GM12872 (cell line): ENCODE measurements at regions not wholly inside any gene's neighbourhood (a gene's known extent, or its start where the extent isn't known, plus 50 kb on each side); places are given as distances from the start of the nearest gene placed in this dataset.

Experiments used
- TF ChIP-seq, protein P1 (sequence below): IDR thresholded peaks from 3 replicates; pipeline ENCODE4 v1.5.1; 2011; ENCODE audit warnings: low read depth, mild to moderate bottlenecking, low read length, moderate library complexity; ENCODE audit not compliant: insufficient read depth

DNA sequence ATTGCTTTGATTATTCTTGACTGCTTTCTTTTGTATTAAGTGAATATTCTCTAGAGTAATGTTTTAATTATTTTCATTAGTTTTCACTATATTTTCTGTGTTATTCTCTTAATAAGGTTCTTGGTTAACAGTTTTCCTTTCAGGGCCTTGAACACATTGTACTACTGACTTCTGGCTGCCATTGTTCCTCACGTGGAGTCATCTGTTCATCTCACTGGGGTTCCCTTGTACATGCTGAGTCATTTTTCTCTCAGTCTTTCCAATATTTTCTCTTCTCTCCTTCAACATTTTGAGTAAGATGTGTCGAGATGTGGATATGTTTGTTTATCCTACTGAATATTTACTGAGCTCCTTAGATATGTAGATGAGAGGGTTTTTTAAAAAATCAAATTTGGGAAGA is 400.7 kb downstream of the TCERG1L start:
- TF ChIP-seq, protein P1, sequence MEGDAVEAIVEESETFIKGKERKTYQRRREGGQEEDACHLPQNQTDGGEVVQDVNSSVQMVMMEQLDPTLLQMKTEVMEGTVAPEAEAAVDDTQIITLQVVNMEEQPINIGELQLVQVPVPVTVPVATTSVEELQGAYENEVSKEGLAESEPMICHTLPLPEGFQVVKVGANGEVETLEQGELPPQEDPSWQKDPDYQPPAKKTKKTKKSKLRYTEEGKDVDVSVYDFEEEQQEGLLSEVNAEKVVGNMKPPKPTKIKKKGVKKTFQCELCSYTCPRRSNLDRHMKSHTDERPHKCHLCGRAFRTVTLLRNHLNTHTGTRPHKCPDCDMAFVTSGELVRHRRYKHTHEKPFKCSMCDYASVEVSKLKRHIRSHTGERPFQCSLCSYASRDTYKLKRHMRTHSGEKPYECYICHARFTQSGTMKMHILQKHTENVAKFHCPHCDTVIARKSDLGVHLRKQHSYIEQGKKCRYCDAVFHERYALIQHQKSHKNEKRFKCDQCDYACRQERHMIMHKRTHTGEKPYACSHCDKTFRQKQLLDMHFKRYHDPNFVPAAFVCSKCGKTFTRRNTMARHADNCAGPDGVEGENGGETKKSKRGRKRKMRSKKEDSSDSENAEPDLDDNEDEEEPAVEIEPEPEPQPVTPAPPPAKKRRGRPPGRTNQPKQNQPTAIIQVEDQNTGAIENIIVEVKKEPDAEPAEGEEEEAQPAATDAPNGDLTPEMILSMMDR, result no peak

DNA sequence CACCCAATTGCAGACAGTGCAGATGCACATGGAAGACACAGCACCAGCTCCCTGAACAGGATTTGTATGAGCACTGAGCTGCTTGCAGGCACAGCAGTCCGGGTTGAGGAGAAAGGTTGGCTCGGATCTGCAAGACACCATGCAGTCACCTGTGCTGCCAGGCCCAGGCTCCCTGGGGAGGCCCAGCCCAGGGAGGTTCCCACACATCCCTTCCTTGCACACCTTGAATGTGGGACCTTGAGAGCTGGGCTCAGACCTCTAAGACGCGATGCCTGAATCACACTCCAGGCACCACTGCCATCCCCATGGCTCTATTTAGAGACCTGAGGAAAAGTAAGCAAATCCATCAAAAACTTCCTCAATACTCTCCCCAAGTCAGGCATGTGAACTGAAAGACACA is 397.7 kb downstream of the TCERG1L start:
- TF ChIP-seq, protein P1, result no peak

- TF ChIP-seq, protein P1, result no peak
Measured at GRCh38 chr10:130914367-130914766, 397.2 kb downstream of the TCERG1L start.

DNA sequence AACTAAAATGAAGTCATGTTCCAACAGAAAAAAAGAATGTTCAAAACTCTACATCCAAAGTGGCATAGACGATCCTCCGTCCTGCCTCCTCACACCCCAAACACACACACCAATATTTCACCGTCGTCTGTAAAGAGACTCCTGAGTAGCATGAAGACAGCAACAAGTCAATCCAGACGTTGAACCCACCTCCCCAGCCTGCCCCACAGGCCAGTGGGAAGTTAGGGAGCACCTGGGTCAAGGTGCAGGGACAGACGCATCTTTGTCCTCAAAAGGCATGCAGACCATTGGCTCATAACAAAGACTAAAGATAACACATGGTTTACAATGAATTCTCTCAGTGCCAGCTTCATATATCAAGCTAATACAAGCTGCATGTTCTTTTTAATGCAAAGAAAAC is 396.5 kb downstream of the TCERG1L start:
- TF ChIP-seq, protein P1, result no peak

GRCh38 chr10:130921461-130921860 is 390.1 kb downstream of the TCERG1L start:
- TF ChIP-seq, protein P1, result no peak

GRCh38 chr10:130921911-130922440 is 389.5 kb downstream of the TCERG1L start:
- TF ChIP-seq, protein P1, result no peak

- TF ChIP-seq, protein P1, result no peak
Measured at GRCh38 chr10:130923596-130923995, 387.9 kb downstream of the TCERG1L start.
